GM23338 (cell line): ENCODE measurements at regions not wholly inside any gene's neighbourhood (a gene's known extent, or its start where the extent isn't known, plus 50 kb on each side); places are given as distances from the start of the nearest gene placed in this dataset.

Experiments used
- CREB1 ChIP-seq: fragments of 250-450 bp; sonication (Bioruptor Pico); IDR thresholded peaks from 2 replicates; pipeline ENCODE4 v1.5.0; 2020; ENCODE audit warnings: low read depth, mild to moderate bottlenecking, moderate library complexity
- EZH2 ChIP-seq: fragments of 200-600 bp; sonication (generic); IDR thresholded peaks from one replicate; pipeline ENCODE4 v1.8.0; 2017; ENCODE audit warnings: antibody characterized with exemption, mild to moderate bottlenecking, low read depth; ENCODE audit not compliant: unreplicated experiment
- EZH2phosphoT487 ChIP-seq: fragments of 200-600 bp; sonication (generic); IDR thresholded peaks from one replicate; pipeline ENCODE4 v1.8.1; 2018; ENCODE audit warnings: antibody characterized with exemption; ENCODE audit not compliant: unreplicated experiment
- JUNB ChIP-seq: IDR thresholded peaks from one replicate; pipeline ENCODE4 v1.6.1; 2016; ENCODE audit warnings: antibody characterized with exemption; ENCODE audit not compliant: unreplicated experiment
- NANOG ChIP-seq: IDR thresholded peaks from 2 replicates; pipeline ENCODE4 v1.6.1; 2016; ENCODE audit warnings: antibody characterized with exemption, borderline replicate concordance
- POLR2AphosphoS5 ChIP-seq: IDR thresholded peaks from 2 replicates; pipeline ENCODE4 v1.6.1; 2016; ENCODE audit warnings: antibody characterized with exemption, low read depth
- STAT1 ChIP-seq: IDR thresholded peaks from one replicate; pipeline ENCODE4 v1.6.1; 2016; ENCODE audit warnings: antibody characterized with exemption; ENCODE audit not compliant: unreplicated experiment
- ZNF114 ChIP-seq: fragments of 250-450 bp; sonication (Bioruptor Pico); IDR thresholded peaks from 2 replicates; pipeline ENCODE4 v1.5.0; 2020; ENCODE audit warnings: mild to moderate bottlenecking, moderate library complexity
- ZNF331 ChIP-seq: fragments of 250-450 bp; sonication (Bioruptor Pico); IDR thresholded peaks from 2 replicates; pipeline ENCODE4 v1.5.0; 2020; ENCODE audit warnings: low read depth, mild to moderate bottlenecking, moderate library complexity
- TF ChIP-seq, protein P1 (sequence below), 2 experiments: fragments of 200-600 bp in 1 of 2; sonication (generic) in 1 of 2; conservative IDR thresholded peaks; 2 replicates each; pipeline versions ENCODE4 v1.5.1 to v1.6.1; 2016 to 2017; ENCODE audit warnings: antibody characterized with exemption in 2 of 2, low read depth in 2 of 2, mild to moderate bottlenecking in 2 of 2, moderate library complexity in 1 of 2
- TF ChIP-seq, protein P2 (sequence below): IDR thresholded peaks from one replicate; pipeline ENCODE4 v1.6.1; 2018; ENCODE audit warnings: antibody characterized with exemption; ENCODE audit not compliant: unreplicated experiment
- TF ChIP-seq, protein P3 (sequence below): IDR thresholded peaks from 2 replicates; pipeline ENCODE4 v1.6.1; 2016; ENCODE audit warnings: antibody characterized with exemption
- TF ChIP-seq, protein P4 (sequence below): fragments of 250-450 bp; sonication (Bioruptor Pico); IDR thresholded peaks from 2 replicates; pipeline ENCODE4 v1.5.0; 2020; ENCODE audit warnings: mild to moderate bottlenecking, moderate library complexity

DNA sequence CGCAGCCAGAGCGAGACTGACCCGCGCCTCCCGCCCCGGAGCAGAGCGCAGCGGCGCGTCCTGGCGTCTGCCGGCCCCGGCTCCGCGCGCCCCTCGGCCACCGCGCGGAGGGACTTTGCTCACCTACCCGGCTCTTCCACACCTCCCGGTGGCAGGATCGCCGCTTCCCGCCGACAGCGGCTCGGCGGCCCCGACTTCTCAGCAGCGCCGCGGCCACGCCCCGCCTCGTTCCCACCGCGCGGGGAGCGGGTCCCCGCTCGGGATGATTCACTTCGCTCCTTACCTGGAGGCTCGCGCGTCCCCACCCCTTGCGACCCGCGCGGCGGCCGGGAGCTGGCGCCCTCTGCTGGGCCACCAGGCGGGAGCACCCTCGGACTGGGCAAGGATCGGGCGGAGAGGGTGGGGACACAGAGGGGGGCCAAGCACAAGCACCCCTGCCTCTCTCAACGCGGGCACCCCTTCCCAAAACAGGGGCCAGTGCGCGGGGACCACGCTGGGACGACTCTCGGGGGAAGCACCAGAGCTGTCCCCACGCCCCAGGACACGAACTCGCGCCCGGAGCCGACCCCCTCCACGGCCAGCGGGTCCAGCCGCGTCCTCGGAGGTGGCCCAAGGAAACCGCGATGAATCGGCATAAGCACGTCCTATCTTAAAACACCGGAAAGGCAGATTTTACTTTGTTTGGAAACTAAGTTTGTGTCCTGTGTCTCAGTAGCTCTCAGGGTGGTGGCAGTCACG, 101.0 kb upstream of the SVIL start:
- TF ChIP-seq, protein P1, sequence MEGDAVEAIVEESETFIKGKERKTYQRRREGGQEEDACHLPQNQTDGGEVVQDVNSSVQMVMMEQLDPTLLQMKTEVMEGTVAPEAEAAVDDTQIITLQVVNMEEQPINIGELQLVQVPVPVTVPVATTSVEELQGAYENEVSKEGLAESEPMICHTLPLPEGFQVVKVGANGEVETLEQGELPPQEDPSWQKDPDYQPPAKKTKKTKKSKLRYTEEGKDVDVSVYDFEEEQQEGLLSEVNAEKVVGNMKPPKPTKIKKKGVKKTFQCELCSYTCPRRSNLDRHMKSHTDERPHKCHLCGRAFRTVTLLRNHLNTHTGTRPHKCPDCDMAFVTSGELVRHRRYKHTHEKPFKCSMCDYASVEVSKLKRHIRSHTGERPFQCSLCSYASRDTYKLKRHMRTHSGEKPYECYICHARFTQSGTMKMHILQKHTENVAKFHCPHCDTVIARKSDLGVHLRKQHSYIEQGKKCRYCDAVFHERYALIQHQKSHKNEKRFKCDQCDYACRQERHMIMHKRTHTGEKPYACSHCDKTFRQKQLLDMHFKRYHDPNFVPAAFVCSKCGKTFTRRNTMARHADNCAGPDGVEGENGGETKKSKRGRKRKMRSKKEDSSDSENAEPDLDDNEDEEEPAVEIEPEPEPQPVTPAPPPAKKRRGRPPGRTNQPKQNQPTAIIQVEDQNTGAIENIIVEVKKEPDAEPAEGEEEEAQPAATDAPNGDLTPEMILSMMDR (conservative IDR thresholded peaks at IDR 0.05; ENCODE audit: low read depth in 2 of 2) = peak; percentile 76 to 84
- TF ChIP-seq EZH2 (no peak), CREB1 (no peak), EZH2phosphoT487 (no peak), POLR2AphosphoS5 (no peak), STAT1 (no peak), NANOG (no peak), JUNB (no peak), ZNF331 (CRISPR knock-in tag) (no peak), ZNF114 (CRISPR knock-in tag) (no peak)
- TF ChIP-seq, protein P2, sequence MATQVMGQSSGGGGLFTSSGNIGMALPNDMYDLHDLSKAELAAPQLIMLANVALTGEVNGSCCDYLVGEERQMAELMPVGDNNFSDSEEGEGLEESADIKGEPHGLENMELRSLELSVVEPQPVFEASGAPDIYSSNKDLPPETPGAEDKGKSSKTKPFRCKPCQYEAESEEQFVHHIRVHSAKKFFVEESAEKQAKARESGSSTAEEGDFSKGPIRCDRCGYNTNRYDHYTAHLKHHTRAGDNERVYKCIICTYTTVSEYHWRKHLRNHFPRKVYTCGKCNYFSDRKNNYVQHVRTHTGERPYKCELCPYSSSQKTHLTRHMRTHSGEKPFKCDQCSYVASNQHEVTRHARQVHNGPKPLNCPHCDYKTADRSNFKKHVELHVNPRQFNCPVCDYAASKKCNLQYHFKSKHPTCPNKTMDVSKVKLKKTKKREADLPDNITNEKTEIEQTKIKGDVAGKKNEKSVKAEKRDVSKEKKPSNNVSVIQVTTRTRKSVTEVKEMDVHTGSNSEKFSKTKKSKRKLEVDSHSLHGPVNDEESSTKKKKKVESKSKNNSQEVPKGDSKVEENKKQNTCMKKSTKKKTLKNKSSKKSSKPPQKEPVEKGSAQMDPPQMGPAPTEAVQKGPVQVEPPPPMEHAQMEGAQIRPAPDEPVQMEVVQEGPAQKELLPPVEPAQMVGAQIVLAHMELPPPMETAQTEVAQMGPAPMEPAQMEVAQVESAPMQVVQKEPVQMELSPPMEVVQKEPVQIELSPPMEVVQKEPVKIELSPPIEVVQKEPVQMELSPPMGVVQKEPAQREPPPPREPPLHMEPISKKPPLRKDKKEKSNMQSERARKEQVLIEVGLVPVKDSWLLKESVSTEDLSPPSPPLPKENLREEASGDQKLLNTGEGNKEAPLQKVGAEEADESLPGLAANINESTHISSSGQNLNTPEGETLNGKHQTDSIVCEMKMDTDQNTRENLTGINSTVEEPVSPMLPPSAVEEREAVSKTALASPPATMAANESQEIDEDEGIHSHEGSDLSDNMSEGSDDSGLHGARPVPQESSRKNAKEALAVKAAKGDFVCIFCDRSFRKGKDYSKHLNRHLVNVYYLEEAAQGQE = no peak
- TF ChIP-seq, protein P3, sequence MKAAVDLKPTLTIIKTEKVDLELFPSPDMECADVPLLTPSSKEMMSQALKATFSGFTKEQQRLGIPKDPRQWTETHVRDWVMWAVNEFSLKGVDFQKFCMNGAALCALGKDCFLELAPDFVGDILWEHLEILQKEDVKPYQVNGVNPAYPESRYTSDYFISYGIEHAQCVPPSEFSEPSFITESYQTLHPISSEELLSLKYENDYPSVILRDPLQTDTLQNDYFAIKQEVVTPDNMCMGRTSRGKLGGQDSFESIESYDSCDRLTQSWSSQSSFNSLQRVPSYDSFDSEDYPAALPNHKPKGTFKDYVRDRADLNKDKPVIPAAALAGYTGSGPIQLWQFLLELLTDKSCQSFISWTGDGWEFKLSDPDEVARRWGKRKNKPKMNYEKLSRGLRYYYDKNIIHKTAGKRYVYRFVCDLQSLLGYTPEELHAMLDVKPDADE = no peak
- TF ChIP-seq, protein P4, sequence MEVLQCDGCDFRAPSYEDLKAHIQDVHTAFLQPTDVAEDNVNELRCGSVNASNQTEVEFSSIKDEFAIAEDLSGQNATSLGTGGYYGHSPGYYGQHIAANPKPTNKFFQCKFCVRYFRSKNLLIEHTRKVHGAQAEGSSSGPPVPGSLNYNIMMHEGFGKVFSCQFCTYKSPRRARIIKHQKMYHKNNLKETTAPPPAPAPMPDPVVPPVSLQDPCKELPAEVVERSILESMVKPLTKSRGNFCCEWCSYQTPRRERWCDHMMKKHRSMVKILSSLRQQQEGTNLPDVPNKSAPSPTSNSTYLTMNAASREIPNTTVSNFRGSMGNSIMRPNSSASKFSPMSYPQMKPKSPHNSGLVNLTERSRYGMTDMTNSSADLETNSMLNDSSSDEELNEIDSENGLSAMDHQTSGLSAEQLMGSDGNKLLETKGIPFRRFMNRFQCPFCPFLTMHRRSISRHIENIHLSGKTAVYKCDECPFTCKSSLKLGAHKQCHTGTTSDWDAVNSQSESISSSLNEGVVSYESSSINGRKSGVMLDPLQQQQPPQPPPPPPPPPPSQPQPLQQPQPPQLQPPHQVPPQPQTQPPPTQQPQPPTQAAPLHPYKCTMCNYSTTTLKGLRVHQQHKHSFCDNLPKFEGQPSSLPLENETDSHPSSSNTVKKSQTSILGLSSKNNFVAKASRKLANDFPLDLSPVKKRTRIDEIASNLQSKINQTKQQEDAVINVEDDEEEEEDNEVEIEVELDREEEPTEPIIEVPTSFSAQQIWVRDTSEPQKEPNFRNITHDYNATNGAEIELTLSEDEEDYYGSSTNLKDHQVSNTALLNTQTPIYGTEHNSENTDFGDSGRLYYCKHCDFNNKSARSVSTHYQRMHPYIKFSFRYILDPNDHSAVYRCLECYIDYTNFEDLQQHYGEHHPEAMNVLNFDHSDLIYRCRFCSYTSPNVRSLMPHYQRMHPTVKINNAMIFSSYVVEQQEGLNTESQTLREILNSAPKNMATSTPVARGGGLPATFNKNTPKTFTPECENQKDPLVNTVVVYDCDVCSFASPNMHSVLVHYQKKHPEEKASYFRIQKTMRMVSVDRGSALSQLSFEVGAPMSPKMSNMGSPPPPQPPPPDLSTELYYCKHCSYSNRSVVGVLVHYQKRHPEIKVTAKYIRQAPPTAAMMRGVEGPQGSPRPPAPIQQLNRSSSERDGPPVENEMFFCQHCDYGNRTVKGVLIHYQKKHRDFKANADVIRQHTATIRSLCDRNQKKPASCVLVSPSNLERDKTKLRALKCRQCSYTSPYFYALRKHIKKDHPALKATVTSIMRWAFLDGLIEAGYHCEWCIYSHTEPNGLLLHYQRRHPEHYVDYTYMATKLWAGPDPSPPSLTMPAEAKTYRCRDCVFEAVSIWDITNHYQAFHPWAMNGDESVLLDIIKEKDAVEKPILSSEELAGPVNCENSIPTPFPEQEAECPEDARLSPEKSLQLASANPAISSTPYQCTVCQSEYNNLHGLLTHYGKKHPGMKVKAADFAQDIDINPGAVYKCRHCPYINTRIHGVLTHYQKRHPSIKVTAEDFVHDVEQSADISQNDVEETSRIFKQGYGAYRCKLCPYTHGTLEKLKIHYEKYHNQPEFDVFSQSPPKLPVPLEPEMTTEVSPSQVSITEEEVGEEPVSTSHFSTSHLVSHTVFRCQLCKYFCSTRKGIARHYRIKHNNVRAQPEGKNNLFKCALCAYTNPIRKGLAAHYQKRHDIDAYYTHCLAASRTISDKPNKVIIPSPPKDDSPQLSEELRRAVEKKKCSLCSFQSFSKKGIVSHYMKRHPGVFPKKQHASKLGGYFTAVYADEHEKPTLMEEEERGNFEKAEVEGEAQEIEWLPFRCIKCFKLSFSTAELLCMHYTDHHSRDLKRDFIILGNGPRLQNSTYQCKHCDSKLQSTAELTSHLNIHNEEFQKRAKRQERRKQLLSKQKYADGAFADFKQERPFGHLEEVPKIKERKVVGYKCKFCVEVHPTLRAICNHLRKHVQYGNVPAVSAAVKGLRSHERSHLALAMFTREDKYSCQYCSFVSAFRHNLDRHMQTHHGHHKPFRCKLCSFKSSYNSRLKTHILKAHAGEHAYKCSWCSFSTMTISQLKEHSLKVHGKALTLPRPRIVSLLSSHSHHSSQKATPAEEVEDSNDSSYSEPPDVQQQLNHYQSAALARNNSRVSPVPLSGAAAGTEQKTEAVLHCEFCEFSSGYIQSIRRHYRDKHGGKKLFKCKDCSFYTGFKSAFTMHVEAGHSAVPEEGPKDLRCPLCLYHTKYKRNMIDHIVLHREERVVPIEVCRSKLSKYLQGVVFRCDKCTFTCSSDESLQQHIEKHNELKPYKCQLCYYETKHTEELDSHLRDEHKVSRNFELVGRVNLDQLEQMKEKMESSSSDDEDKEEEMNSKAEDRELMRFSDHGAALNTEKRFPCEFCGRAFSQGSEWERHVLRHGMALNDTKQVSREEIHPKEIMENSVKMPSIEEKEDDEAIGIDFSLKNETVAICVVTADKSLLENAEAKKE (CRISPR knock-in tag) = no peak
